GM23248 (cell line): ENCODE measurements at regions not wholly inside any gene's neighbourhood (a gene's known extent, or its start where the extent isn't known, plus 50 kb on each side); places are given as distances from the start of the nearest gene placed in this dataset.

Source experiments
- DNase-seq: peaks from one replicate; pipeline ENCODE4 v3.0.0-alpha.2; 2015
- H2AFZ ChIP-seq: fragments of 200-600 bp; sonication (generic); 2 replicates; pipeline ENCODE4 v1.6.1; 2016; ENCODE audit warnings: antibody characterized with exemption
- H3F3A ChIP-seq: fragments of 200-600 bp; sonication (generic); 2 replicates; pipeline ENCODE4 v1.6.1; 2016; ENCODE audit warnings: mild to moderate bottlenecking, antibody characterized with exemption, mixed run types; ENCODE audit not compliant: insufficient read depth
- H3K27ac ChIP-seq: fragments of 200-600 bp; sonication (generic); 2 replicates; pipeline ENCODE4 v1.5.1; 2016; ENCODE audit warnings: mild to moderate bottlenecking
- H3K27me3 ChIP-seq: fragments of 200-600 bp; sonication (generic); replicated peaks from 2 replicates; pipeline ENCODE4 v1.6.1; 2016; ENCODE audit warnings: mild to moderate bottlenecking; ENCODE audit not compliant: insufficient read depth
- H3K36me3 ChIP-seq: fragments of 200-600 bp; sonication (generic); 2 replicates; pipeline ENCODE4 v1.6.1; 2016; ENCODE audit warnings: low read depth, mild to moderate bottlenecking
- H3K4me1 ChIP-seq: fragments of 200-600 bp; sonication (generic); 2 replicates; pipeline ENCODE4 v1.6.1; 2016; ENCODE audit warnings: mild to moderate bottlenecking; ENCODE audit not compliant: insufficient read depth
- H3K4me2 ChIP-seq: fragments of 200-600 bp; sonication (generic); one replicate; pipeline ENCODE4 v1.6.1; 2016; ENCODE audit warnings: mild to moderate bottlenecking; ENCODE audit not compliant: unreplicated experiment
- H3K4me3 ChIP-seq: fragments of 200-600 bp; sonication (generic); 2 replicates; pipeline ENCODE4 v1.5.1; 2016; ENCODE audit warnings: mild to moderate bottlenecking
- H3K79me2 ChIP-seq: fragments of 200-600 bp; sonication (generic); 2 replicates; pipeline ENCODE4 v1.6.1; 2016; ENCODE audit warnings: mild to moderate bottlenecking; ENCODE audit not compliant: insufficient read depth
- H3K9ac ChIP-seq: fragments of 200-600 bp; sonication (generic); 2 replicates; pipeline ENCODE4 v1.6.1; 2016; ENCODE audit warnings: mild to moderate bottlenecking
- H3K9me2 ChIP-seq: fragments of 200-600 bp; sonication (generic); 2 replicates; pipeline ENCODE4 v1.6.1; 2016; ENCODE audit warnings: mixed run types, mild to moderate bottlenecking, moderate library complexity; ENCODE audit not compliant: insufficient read depth
- H3K9me3 ChIP-seq: fragments of 200-600 bp; sonication (generic); one replicate; pipeline ENCODE4 v1.6.1; 2017; ENCODE audit warnings: low read depth
- H4K20me1 ChIP-seq: fragments of 200-600 bp; sonication (generic); 2 replicates; pipeline ENCODE4 v1.6.0; 2016; ENCODE audit not compliant: insufficient read depth
- EZH2 ChIP-seq: fragments of 200-600 bp; sonication (generic); IDR thresholded peaks from 2 replicates; pipeline ENCODE4 v1.6.1; 2018; ENCODE audit warnings: antibody characterized with exemption, mild to moderate bottlenecking; ENCODE audit not compliant: insufficient read depth, poor library complexity, severe bottlenecking
- EZH2phosphoT487 ChIP-seq: fragments of 200-600 bp; sonication (generic); IDR thresholded peaks from 2 replicates; pipeline ENCODE4 v1.6.1; 2018; ENCODE audit warnings: antibody characterized with exemption, moderate library complexity, mild to moderate bottlenecking, low read depth; ENCODE audit not compliant: insufficient read depth
- WGBS, 2 experiments: methylation state at CpG; one replicate each; pipeline ENCODE4 v1.1.6; 2015 to 2017; ENCODE audit warnings: low lambda C conversion rate in 2 of 2, low coverage in 1 of 2; ENCODE audit errors: missing lambda C conversion rate in 2 of 2; 5-methylcytosine and 5-hydroxymethylcytosine counted together
- in situ Hi-C: fragments of 300-500 bp; cut with MboI; formaldehyde crosslinking; loops from 2 replicates; pipeline ENCODE4 v1.15.0; 2020

DNA sequence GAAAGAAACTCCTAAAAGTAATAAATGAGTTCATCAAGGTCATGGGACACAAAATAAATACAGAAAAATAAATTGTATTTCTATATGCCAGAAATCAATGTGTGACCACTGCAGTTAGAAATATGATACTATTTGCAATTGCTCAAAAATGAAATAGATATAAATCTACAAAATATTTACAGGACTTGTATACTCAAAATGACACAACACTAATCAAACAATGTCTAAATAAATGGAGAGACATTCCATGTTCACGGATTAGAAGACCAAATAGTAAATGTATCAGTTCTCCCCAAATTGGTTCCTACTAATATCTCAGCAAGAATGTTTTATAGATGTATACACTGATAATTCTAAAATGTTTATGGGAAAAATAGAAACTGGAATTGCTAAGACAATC, 345.3 kb downstream of the NR2F1-AS1 start:
- Histone ChIP-seq H4K20me1 (no peaks in the 10 kb centered on the region), H3K9ac (no peak overlapping the region), H3K4me1 (peaks cover 11% of the 10 kb centered on the region), H3K79me2 (no peaks in the 10 kb centered on the region), H3K9me2 (no peaks in the 10 kb centered on the region; the same call in none of the 2 replicates), H3K4me3 (no peak overlapping the region), H3K36me3 (no peaks in the 10 kb centered on the region), H3K27me3 (no peaks in the 10 kb centered on the region), H3K9me3 (no peaks in the 10 kb centered on the region), H3K27ac (no peak overlapping the region), H3F3A (no peaks in the 10 kb centered on the region), H2AFZ (no peak overlapping the region), H3K4me2 (no peak overlapping the region)
- no peak for TF ChIP-seq EZH2
- TF ChIP-seq EZH2phosphoT487, result no peak
- 96 to 100% methylated on average over 1 of the region's 1 CpG for WGBS, 2 experiments
- DNase-seq, result no peak
- in situ Hi-C loops, result no loop called here

GRCh38 chr5:93226202-93226735, 354.8 kb downstream of the NR2F1-AS1 start:
- H2AFZ ChIP-seq, result 0 out of 2 replicates have a peak overlapping the region, but pooled peaks have one; percentile 5

DNA sequence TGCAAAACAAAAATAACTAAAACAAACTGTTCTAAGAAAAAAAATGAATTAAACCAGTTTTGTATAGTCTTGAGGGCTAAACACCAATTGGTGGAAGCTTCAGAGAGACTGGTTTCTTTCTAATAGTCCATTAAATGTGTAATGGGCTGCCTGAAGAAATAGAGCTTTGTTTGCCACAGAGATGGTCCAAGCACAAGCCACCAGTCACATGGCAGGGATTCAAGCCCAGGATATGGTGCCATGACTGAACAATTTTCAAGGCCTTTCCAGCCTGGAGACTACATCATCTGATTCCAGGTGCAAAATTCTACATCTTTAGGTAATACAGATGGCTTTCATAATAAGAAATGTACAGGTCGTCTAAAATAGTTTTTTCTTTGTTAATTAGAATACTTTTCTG, 355.3 kb downstream of the NR2F1-AS1 start:
- in situ Hi-C loops, result no loop called here
- H3K9ac ChIP-seq, result no peak overlapping the region
- H3K4me2 ChIP-seq, result no peak overlapping the region
- no peak for TF ChIP-seq EZH2phosphoT487
- TF ChIP-seq EZH2, result no peak
- no peaks in the 10 kb centered on the region for H3K27me3 ChIP-seq
- no peaks in the 10 kb centered on the region for H3K79me2 ChIP-seq
- H3K9me2 ChIP-seq, result no peaks in the 10 kb centered on the region
- H3K4me3 ChIP-seq, result no peak overlapping the region
- 3 to 15% methylated on average over 1 of the region's 1 CpG for WGBS, 2 experiments
- H3F3A ChIP-seq, result no peaks in the 10 kb centered on the region
- no peaks in the 10 kb centered on the region for H3K36me3 ChIP-seq
- no peak overlapping the region for H3K27ac ChIP-seq
- no peaks in the 10 kb centered on the region for H3K4me1 ChIP-seq
- H4K20me1 ChIP-seq, result no peaks in the 10 kb centered on the region
- H2AFZ ChIP-seq, result no peak overlapping the region
- no peak for DNase-seq
- H3K9me3 ChIP-seq, result no peaks in the 10 kb centered on the region

More at GRCh38 chr5:93226202-93226735, 354.8 kb downstream of the NR2F1-AS1 start:
- in situ Hi-C loops, result no loop called here
- Histone ChIP-seq H3K36me3 (no peaks in the 10 kb centered on the region), H4K20me1 (no peaks in the 10 kb centered on the region), H3F3A (no peaks in the 10 kb centered on the region), H3K4me1 (no peaks in the 10 kb centered on the region), H3K9me3 (no peaks in the 10 kb centered on the region), H3K4me2 (no peak overlapping the region), H3K79me2 (no peaks in the 10 kb centered on the region), H3K27me3 (no peaks in the 10 kb centered on the region), H3K27ac (no peak overlapping the region), H3K4me3 (no peak overlapping the region), H3K9ac (no peak overlapping the region), H3K9me2 (no peaks in the 10 kb centered on the region)
- no peak for DNase-seq
- WGBS, 2 experiments, result 19 to 23% methylated on average over 1 of the region's 1 CpG
- TF ChIP-seq EZH2 (no peak), EZH2phosphoT487 (no peak)

DNA sequence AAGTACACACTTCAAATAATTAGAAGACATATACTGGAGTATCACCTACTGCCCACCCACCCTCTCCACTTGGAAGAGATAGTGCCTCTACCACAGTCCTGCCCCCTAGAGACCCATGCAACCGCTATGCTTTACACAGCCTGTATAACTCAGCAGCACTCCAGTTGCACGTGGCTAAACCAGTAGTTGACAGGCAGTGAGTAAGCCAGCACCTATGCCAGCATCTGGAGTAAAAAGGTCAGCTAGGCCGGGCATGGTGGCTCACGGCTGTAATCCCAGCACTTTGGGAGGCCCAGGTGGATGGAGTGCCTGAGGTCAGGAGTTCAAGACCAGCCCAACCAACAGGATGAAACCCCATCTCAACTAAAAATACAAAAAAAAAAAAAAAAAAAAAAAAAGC, 356.4 kb downstream of the NR2F1-AS1 start:
- H2AFZ ChIP-seq, result no peak overlapping the region
- no peak for TF ChIP-seq EZH2phosphoT487
- TF ChIP-seq EZH2, result no peak
- no peaks in the 10 kb centered on the region for H3K4me1 ChIP-seq
- H3F3A ChIP-seq, result no peaks in the 10 kb centered on the region
- H3K27ac ChIP-seq, result no peak overlapping the region
- WGBS, 2 experiments, result 87 to 98% methylated on average over 4 of the region's 4 CpGs
- no peaks in the 10 kb centered on the region for H4K20me1 ChIP-seq
- H3K79me2 ChIP-seq, result no peaks in the 10 kb centered on the region
- in situ Hi-C loops, result no loop called here
- H3K4me3 ChIP-seq, result no peak overlapping the region
- no peak overlapping the region for H3K4me2 ChIP-seq
- DNase-seq, result no peak
- H3K9me2 ChIP-seq, result no peaks in the 10 kb centered on the region
- no peak overlapping the region for H3K9ac ChIP-seq
- no peaks in the 10 kb centered on the region for H3K36me3 ChIP-seq
- no peaks in the 10 kb centered on the region for H3K27me3 ChIP-seq
- no peaks in the 10 kb centered on the region for H3K9me3 ChIP-seq

DNA sequence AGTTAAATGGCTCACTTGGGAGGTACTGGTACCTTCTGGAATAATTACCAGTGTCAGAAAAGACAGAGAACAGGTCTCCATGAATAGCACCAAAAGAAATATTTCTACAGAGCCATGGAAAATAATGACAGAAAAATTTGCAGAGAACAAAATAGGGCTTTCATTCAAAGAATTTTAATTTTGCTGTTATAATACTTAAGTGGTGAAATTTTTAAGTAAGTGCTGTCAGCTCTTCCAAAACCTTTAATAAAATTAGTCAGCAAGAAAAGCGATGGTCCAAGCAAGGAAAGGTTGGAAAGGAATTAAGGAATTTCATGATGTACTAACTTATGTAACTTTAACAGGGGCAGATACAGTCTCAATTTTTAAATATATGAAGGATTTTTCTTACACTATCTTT, 359.2 kb downstream of the NR2F1-AS1 start:
- TF ChIP-seq EZH2phosphoT487, result no peak
- no peak for TF ChIP-seq EZH2
- Histone ChIP-seq H3K4me2 (no peak overlapping the region), H4K20me1 (no peaks in the 10 kb centered on the region)

More for the DNA sequence above, 359.2 kb downstream of the NR2F1-AS1 start:
- no peaks in the 10 kb centered on the region for H3F3A ChIP-seq
- H3K36me3 ChIP-seq, result no peaks in the 10 kb centered on the region
- H3K9me2 ChIP-seq, result no peaks in the 10 kb centered on the region
- no peak overlapping the region for H3K9ac ChIP-seq
- no peak for DNase-seq
- no peaks in the 10 kb centered on the region for H3K9me3 ChIP-seq
- in situ Hi-C loops, result no loop called here
- no peak overlapping the region for H3K27ac ChIP-seq
- no peak overlapping the region for H3K4me3 ChIP-seq
- no peaks in the 10 kb centered on the region for H3K4me1 ChIP-seq
- H2AFZ ChIP-seq, result no peak overlapping the region
- no peaks in the 10 kb centered on the region for H3K27me3 ChIP-seq
- no peaks in the 10 kb centered on the region for H3K79me2 ChIP-seq
- 36 to 50% methylated on average over 1 of the region's 1 CpG for WGBS, 2 experiments
